OCI-LY3 (cell line): ENCODE measurements at regions not wholly inside any gene's neighbourhood (a gene's known extent, or its start where the extent isn't known, plus 50 kb on each side); places are given as distances from the start of the nearest gene placed in this dataset.

Experiments
- EZH2phosphoT487 ChIP-seq: fragments of 200-600 bp; shearing (Covaris generic); IDR thresholded peaks from 2 replicates; pipeline ENCODE4 v1.6.1; 2018; ENCODE audit warnings: antibody characterized with exemption, mixed run types, low read depth
- TF ChIP-seq, protein P1 (sequence below): fragments of 200-600, 300-600 bp; sonication (generic); IDR thresholded peaks from 2 replicates; pipeline ENCODE4 v1.5.1; 2014; ENCODE audit warnings: antibody characterized with exemption, low read length, low read depth

- TF ChIP-seq, protein P1, sequence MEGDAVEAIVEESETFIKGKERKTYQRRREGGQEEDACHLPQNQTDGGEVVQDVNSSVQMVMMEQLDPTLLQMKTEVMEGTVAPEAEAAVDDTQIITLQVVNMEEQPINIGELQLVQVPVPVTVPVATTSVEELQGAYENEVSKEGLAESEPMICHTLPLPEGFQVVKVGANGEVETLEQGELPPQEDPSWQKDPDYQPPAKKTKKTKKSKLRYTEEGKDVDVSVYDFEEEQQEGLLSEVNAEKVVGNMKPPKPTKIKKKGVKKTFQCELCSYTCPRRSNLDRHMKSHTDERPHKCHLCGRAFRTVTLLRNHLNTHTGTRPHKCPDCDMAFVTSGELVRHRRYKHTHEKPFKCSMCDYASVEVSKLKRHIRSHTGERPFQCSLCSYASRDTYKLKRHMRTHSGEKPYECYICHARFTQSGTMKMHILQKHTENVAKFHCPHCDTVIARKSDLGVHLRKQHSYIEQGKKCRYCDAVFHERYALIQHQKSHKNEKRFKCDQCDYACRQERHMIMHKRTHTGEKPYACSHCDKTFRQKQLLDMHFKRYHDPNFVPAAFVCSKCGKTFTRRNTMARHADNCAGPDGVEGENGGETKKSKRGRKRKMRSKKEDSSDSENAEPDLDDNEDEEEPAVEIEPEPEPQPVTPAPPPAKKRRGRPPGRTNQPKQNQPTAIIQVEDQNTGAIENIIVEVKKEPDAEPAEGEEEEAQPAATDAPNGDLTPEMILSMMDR, result no peak
- TF ChIP-seq EZH2phosphoT487, result no peak
Measured at GRCh38 chr14:96747006-96747405, 50.2 kb upstream of the VRK1 start.
